WTC11 (cell line): ENCODE measurements at regions not wholly inside any gene's neighbourhood (a gene's known extent, or its start where the extent isn't known, plus 50 kb on each side); places are given as distances from the start of the nearest gene placed in this dataset.

Experiments
- ATAC-seq: fragments of 200-7000 bp; cut with Tn5 transposase; 2 replicates; pipeline ENCODE4 v1.10.0; 2021; ENCODE audit warnings: mild to moderate bottlenecking, moderate library complexity
- CTCF ChIA-PET: fragments of 300-600 bp; sonication (Branson Sonifier 250); formaldehyde crosslinking; loops from one replicate; lab custom pipeline; 2021; ENCODE audit warnings: antibody characterized with exemption; lab: Charles Lee
- POLR2A ChIA-PET: fragments of 350-600 bp; sonication (Branson Sonifier 250); formaldehyde crosslinking; loops from one replicate; lab custom pipeline; 2021; ENCODE audit warnings: antibody characterized with exemption; lab: Charles Lee
- DNase-seq: peaks from one replicate; pipeline ENCODE4 v3.0.0; 2021; ENCODE audit warnings: low spot score
- H3K27ac Mint-ChIP-seq: 2 replicates; pipeline ENCODE4 v1.8.0; 2021; ENCODE audit warnings: mixed read lengths
- H3K27me3 Mint-ChIP-seq: 2 replicates; pipeline ENCODE4 v1.8.0; 2021; ENCODE audit warnings: low read depth, mild to moderate bottlenecking, moderate library complexity, mixed read lengths
- H3K36me3 Mint-ChIP-seq: 2 replicates; pipeline ENCODE4 v1.8.0; 2021; ENCODE audit warnings: mixed read lengths
- H3K4me1 Mint-ChIP-seq: 2 replicates; pipeline ENCODE4 v1.8.0; 2022; ENCODE audit warnings: mixed read lengths
- H3K4me3 Mint-ChIP-seq: 2 replicates; pipeline ENCODE4 v1.8.0; 2021; ENCODE audit warnings: mild to moderate bottlenecking, moderate library complexity, mixed read lengths
- H3K9me3 Mint-ChIP-seq: 2 replicates; pipeline ENCODE4 v1.8.0; 2021; ENCODE audit warnings: mixed read lengths
- ATF1 ChIP-seq: sonication (generic); formaldehyde crosslinking; IDR thresholded peaks from 2 replicates; pipeline ENCODE4 v1.8.1; 2023; ENCODE audit warnings: mild to moderate bottlenecking, moderate library complexity, missing genetic modification reagents
- ATF2 ChIP-seq: sonication (generic); formaldehyde crosslinking; IDR thresholded peaks from 2 replicates; pipeline ENCODE4 v1.8.1; 2022; ENCODE audit warnings: low read depth, missing genetic modification reagents, borderline replicate concordance
- CBFB ChIP-seq: sonication (generic); formaldehyde crosslinking; IDR thresholded peaks from 2 replicates; pipeline ENCODE4 v1.8.1; 2022; ENCODE audit warnings: mild to moderate bottlenecking, low read depth, missing genetic modification reagents
- FOXJ3 ChIP-seq: sonication (generic); formaldehyde crosslinking; IDR thresholded peaks from 2 replicates; pipeline ENCODE4 v1.9.0; 2021; ENCODE audit warnings: missing genetic modification reagents, mild to moderate bottlenecking, borderline replicate concordance
- FOXP4 ChIP-seq: sonication (generic); formaldehyde crosslinking; IDR thresholded peaks from 2 replicates; pipeline ENCODE4 v1.8.0; 2022; ENCODE audit warnings: mild to moderate bottlenecking, missing genetic modification reagents
- GTF2I ChIP-seq: fragments of 250-450 bp; sonication (Bioruptor Pico); conservative IDR thresholded peaks from 2 replicates; pipeline ENCODE4 v1.4.0; 2021; ENCODE audit warnings: mild to moderate bottlenecking
- HMGXB4 ChIP-seq: sonication (generic); formaldehyde crosslinking; IDR thresholded peaks from 2 replicates; pipeline ENCODE4 v1.8.1; 2023; ENCODE audit warnings: mild to moderate bottlenecking, moderate library complexity, missing genetic modification reagents
- IRF2 ChIP-seq: sonication (generic); formaldehyde crosslinking; IDR thresholded peaks from 2 replicates; pipeline ENCODE4 v1.8.0; 2022; ENCODE audit warnings: low read depth, missing genetic modification reagents, borderline replicate concordance
- NFATC4 ChIP-seq: fragments of 250-450 bp; sonication (Bioruptor Pico); IDR thresholded peaks from 2 replicates; pipeline ENCODE4 v1.9.0; 2021; ENCODE audit warnings: mild to moderate bottlenecking
- NFYB ChIP-seq: sonication (generic); formaldehyde crosslinking; conservative IDR thresholded peaks from 2 replicates; pipeline ENCODE4 v1.8.0; 2022; ENCODE audit warnings: low read depth, missing genetic modification reagents
- NR3C1 ChIP-seq: sonication (generic); formaldehyde crosslinking; conservative IDR thresholded peaks from 2 replicates; pipeline ENCODE4 v1.8.1; 2023; ENCODE audit warnings: low read depth, mild to moderate bottlenecking, missing genetic modification reagents
- OVOL2 ChIP-seq: fragments of 250-450 bp; sonication (Bioruptor Pico); IDR thresholded peaks from 2 replicates; pipeline ENCODE4 v1.9.0; 2021; ENCODE audit warnings: mild to moderate bottlenecking, borderline replicate concordance
- RELA ChIP-seq: sonication (generic); formaldehyde crosslinking; IDR thresholded peaks from 2 replicates; pipeline ENCODE4 v1.8.1; 2022; ENCODE audit warnings: missing genetic modification reagents, mild to moderate bottlenecking, borderline replicate concordance
- RORB ChIP-seq: fragments of 250-450 bp; sonication (Bioruptor Pico); IDR thresholded peaks from 2 replicates; pipeline ENCODE4 v1.9.0; 2021; ENCODE audit warnings: mild to moderate bottlenecking
- SMAD4 ChIP-seq: sonication (generic); formaldehyde crosslinking; IDR thresholded peaks from 2 replicates; pipeline ENCODE4 v1.8.0; 2022; ENCODE audit warnings: mild to moderate bottlenecking, missing genetic modification reagents
- SP1 ChIP-seq: sonication (generic); formaldehyde crosslinking; conservative IDR thresholded peaks from 2 replicates; pipeline ENCODE4 v1.8.1; 2022; ENCODE audit warnings: missing genetic modification reagents
- TEAD4 ChIP-seq: sonication (generic); formaldehyde crosslinking; IDR thresholded peaks from 2 replicates; pipeline ENCODE4 v1.8.0; 2022; ENCODE audit warnings: mild to moderate bottlenecking, missing genetic modification reagents
- ZBTB21 ChIP-seq: sonication (generic); formaldehyde crosslinking; IDR thresholded peaks from 2 replicates; pipeline ENCODE4 v1.8.1; 2023; ENCODE audit warnings: mild to moderate bottlenecking, missing genetic modification reagents, borderline replicate concordance
- ZNF138 ChIP-seq: sonication (generic); formaldehyde crosslinking; conservative IDR thresholded peaks from 2 replicates; pipeline ENCODE4 v1.8.1; 2022; ENCODE audit warnings: mild to moderate bottlenecking, moderate library complexity, missing genetic modification reagents
- ZNF532 ChIP-seq: fragments of 250-450 bp; sonication (Bioruptor Pico); IDR thresholded peaks from 2 replicates; pipeline ENCODE4 v1.9.0; 2021; ENCODE audit warnings: mild to moderate bottlenecking, borderline replicate concordance
- TF ChIP-seq, protein P1 (sequence below): fragments of 200-600 bp; IDR thresholded peaks from 2 replicates; pipeline ENCODE4 v1.8.0; 2022; ENCODE audit warnings: antibody characterized with exemption
- TF ChIP-seq, protein P2 (sequence below): sonication (generic); formaldehyde crosslinking; IDR thresholded peaks from 2 replicates; pipeline ENCODE4 v1.8.1; 2022; ENCODE audit warnings: mild to moderate bottlenecking, missing genetic modification reagents, moderate library complexity, borderline replicate concordance

GRCh38 chr21:35923971-35924370 is 136.4 kb downstream of the SETD4 start:
- ATAC-seq (no peak), DNase-seq (no peak)
- H3K27me3 Mint-ChIP-seq: no peaks in the 10 kb centered on the region
- no peaks in the 10 kb centered on the region for H3K4me1 Mint-ChIP-seq
- peaks cover 6% of the 10 kb centered on the region for H3K9me3 Mint-ChIP-seq
- H3K4me3 Mint-ChIP-seq: no peak overlapping the region
- ChIA-PET POLR2A (no interaction called here), CTCF (no interaction called here)
- H3K36me3 Mint-ChIP-seq: no peaks in the 10 kb centered on the region
- H3K27ac Mint-ChIP-seq: no peak overlapping the region
- no peak for TF ChIP-seq NFATC4
- TF ChIP-seq ZNF138 (CRISPR knock-in tag): no peak
- no peak for TF ChIP-seq SMAD4 (CRISPR knock-in tag)
- TF ChIP-seq IRF2 (CRISPR knock-in tag): no peak
- no peak for TF ChIP-seq FOXJ3 (CRISPR knock-in tag)

- CTCF ChIA-PET: no interaction called here
- POLR2A ChIA-PET: no interaction called here
- no peak for ATAC-seq
- no peak for DNase-seq
- Mint-ChIP-seq H3K4me1 (no peaks in the 10 kb centered on the region), H3K27ac (no peak overlapping the region), H3K27me3 (no peaks in the 10 kb centered on the region), H3K9me3 (peaks cover 6% of the 10 kb centered on the region), H3K36me3 (no peaks in the 10 kb centered on the region), H3K4me3 (no peak overlapping the region)
- no peak for TF ChIP-seq OVOL2
- TF ChIP-seq FOXP4: no peak
- no peak for TF ChIP-seq NR3C1 (CRISPR knock-in tag)
- TF ChIP-seq RELA (CRISPR knock-in tag): no peak
- TF ChIP-seq NFYB (CRISPR knock-in tag): no peak
- TF ChIP-seq RORB (CRISPR knock-in tag): no peak
- no peak for TF ChIP-seq CBFB (CRISPR knock-in tag)
- no peak for TF ChIP-seq ZNF138 (CRISPR knock-in tag)
- TF ChIP-seq GTF2I (CRISPR knock-in tag): no peak
- no peak for TF ChIP-seq ZBTB21 (CRISPR knock-in tag)
- TF ChIP-seq, protein P1, sequence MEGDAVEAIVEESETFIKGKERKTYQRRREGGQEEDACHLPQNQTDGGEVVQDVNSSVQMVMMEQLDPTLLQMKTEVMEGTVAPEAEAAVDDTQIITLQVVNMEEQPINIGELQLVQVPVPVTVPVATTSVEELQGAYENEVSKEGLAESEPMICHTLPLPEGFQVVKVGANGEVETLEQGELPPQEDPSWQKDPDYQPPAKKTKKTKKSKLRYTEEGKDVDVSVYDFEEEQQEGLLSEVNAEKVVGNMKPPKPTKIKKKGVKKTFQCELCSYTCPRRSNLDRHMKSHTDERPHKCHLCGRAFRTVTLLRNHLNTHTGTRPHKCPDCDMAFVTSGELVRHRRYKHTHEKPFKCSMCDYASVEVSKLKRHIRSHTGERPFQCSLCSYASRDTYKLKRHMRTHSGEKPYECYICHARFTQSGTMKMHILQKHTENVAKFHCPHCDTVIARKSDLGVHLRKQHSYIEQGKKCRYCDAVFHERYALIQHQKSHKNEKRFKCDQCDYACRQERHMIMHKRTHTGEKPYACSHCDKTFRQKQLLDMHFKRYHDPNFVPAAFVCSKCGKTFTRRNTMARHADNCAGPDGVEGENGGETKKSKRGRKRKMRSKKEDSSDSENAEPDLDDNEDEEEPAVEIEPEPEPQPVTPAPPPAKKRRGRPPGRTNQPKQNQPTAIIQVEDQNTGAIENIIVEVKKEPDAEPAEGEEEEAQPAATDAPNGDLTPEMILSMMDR: no peak
- no peak for TF ChIP-seq SP1 (CRISPR knock-in tag)
- TF ChIP-seq ZNF532: no peak
- no peak for TF ChIP-seq ATF1 (CRISPR knock-in tag)
- no peak for TF ChIP-seq ATF2 (CRISPR knock-in tag)
- no peak for TF ChIP-seq SMAD4 (CRISPR knock-in tag)
- TF ChIP-seq, protein P2, sequence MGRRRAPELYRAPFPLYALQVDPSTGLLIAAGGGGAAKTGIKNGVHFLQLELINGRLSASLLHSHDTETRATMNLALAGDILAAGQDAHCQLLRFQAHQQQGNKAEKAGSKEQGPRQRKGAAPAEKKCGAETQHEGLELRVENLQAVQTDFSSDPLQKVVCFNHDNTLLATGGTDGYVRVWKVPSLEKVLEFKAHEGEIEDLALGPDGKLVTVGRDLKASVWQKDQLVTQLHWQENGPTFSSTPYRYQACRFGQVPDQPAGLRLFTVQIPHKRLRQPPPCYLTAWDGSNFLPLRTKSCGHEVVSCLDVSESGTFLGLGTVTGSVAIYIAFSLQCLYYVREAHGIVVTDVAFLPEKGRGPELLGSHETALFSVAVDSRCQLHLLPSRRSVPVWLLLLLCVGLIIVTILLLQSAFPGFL (CRISPR knock-in tag): no peak
- TF ChIP-seq HMGXB4 (CRISPR knock-in tag): no peak
- TF ChIP-seq TEAD4 (CRISPR knock-in tag): no peak
Measured at GRCh38 chr21:35922618-35923017, 137.7 kb downstream of the SETD4 start.
